GM18870 (cell line): ENCODE measurements at regions not wholly inside any gene's neighbourhood (a gene's known extent, or its start where the extent isn't known, plus 50 kb on each side); places are given as distances from the start of the nearest gene placed in this dataset.

Experiments
- ATAC-seq: cut with Tn5 transposase; IDR thresholded peaks from one replicate; pipeline ENCODE4 v1.9.1; 2021; ENCODE audit warnings: moderate library complexity; ENCODE audit not compliant: unreplicated experiment

- ATAC-seq, result no peak
Observed at GRCh38 chr12:115108129-115109100, 424.4 kb upstream of the TBX3 start.

GRCh38 chr12:115103884-115104883, 420.2 kb upstream of the TBX3 start:
- ATAC-seq, result no peak

- ATAC-seq, result no peak
Observed at GRCh38 chr12:115102450-115102849, 418.5 kb upstream of the TBX3 start.

- ATAC-seq, result no peak
Observed at GRCh38 chr12:115101520-115101919, 417.5 kb upstream of the TBX3 start.

- ATAC-seq, result no peak
Observed at GRCh38 chr12:115097416-115097815, 413.4 kb upstream of the TBX3 start.

- ATAC-seq, result no peak
Observed at GRCh38 chr12:115096588-115097397, 412.8 kb upstream of the TBX3 start.

- no peak for ATAC-seq
Observed at GRCh38 chr12:115095073-115095748, 411.2 kb upstream of the TBX3 start.

GRCh38 chr12:115094163-115094816, 410.3 kb upstream of the TBX3 start:
- no peak for ATAC-seq

GRCh38 chr12:115093261-115093660, 409.3 kb upstream of the TBX3 start:
- no peak for ATAC-seq

- ATAC-seq, result no peak
Observed at GRCh38 chr12:115090783-115091182, 406.8 kb upstream of the TBX3 start.

- ATAC-seq, result no peak
Observed at GRCh38 chr12:115088995-115089841, 405.2 kb upstream of the TBX3 start.

GRCh38 chr12:115088328-115088994, 404.5 kb upstream of the TBX3 start:
- no peak for ATAC-seq

GRCh38 chr12:115085594-115085993, 401.6 kb upstream of the TBX3 start:
- no peak for ATAC-seq

- ATAC-seq, result no peak
Observed at GRCh38 chr12:115079760-115080159, 395.8 kb upstream of the TBX3 start.

GRCh38 chr12:115078990-115079389, 395.0 kb upstream of the TBX3 start:
- ATAC-seq, result no peak

- ATAC-seq, result no peak
Observed at GRCh38 chr12:115078334-115078733, 394.4 kb upstream of the TBX3 start.

GRCh38 chr12:115075552-115076170, 391.7 kb upstream of the TBX3 start:
- ATAC-seq, result no peak

GRCh38 chr12:115074617-115075016, 390.6 kb upstream of the TBX3 start:
- no peak for ATAC-seq
